ENCODE measurements at regions not wholly inside any gene's neighbourhood (a gene's known extent, or its start where the extent isn't known, plus 50 kb on each side); places are given as distances from the start of the nearest gene placed in this dataset.

- POLR2A ChIA-PET = no interaction called here
- no peak for DNase-seq (ENCODE audit: low read depth, low spot score)
- CTCF ChIA-PET = no interaction called here
- TF ChIP-seq CTCF (IDR thresholded peaks at IDR 0.05; ENCODE audit: insufficient read depth, low read length, missing control alignments) = no peak
- H3K4me3 ChIP-seq (ENCODE audit: low read depth, low read length) = no peak overlapping the region
These were observed 152.6 kb upstream of the GBE1 start for GRCh38 chr3:81913886-81914663.

GRCh38 chr3:81911221-81911620, 149.8 kb upstream of the GBE1 start:
- no peak for TF ChIP-seq CTCF (IDR thresholded peaks at IDR 0.05; ENCODE audit: insufficient read depth, low read length, missing control alignments)
- ChIA-PET POLR2A (no interaction called here), CTCF (interaction anchor here (0.6 to 4.5 kb wide), 11 partner anchors 10 to 244 kb away, joined by 3 to 54 read pairs (median 4); no protein-coding TSS in a partner anchor)
- no peak for DNase-seq (ENCODE audit: low read depth, low spot score)
- H3K4me3 ChIP-seq (ENCODE audit: low read depth, low read length) = no peak overlapping the region

- CTCF ChIA-PET = interaction anchor here (0.8 to 4.5 kb wide), 28 partner anchors 9 to 491 kb away, joined by 3 to 54 read pairs (median 4); no protein-coding TSS in a partner anchor
- DNase-seq (ENCODE audit: low read depth, low spot score) = no peak
- H3K4me3 ChIP-seq (ENCODE audit: low read depth, low read length) = no peak overlapping the region
- POLR2A ChIA-PET = no interaction called here
- peak; percentile 66 for TF ChIP-seq CTCF (IDR thresholded peaks at IDR 0.05; ENCODE audit: insufficient read depth, low read length, missing control alignments)
These were observed 148.9 kb upstream of the GBE1 start for GRCh38 chr3:81910244-81910852.

GRCh38 chr3:81909796-81910195, 148.4 kb upstream of the GBE1 start:
- no peak for DNase-seq (ENCODE audit: low read depth, low spot score)
- TF ChIP-seq CTCF (IDR thresholded peaks at IDR 0.05; ENCODE audit: insufficient read depth, low read length, missing control alignments) = no peak
- CTCF ChIA-PET = interaction anchor here (0.8 to 4.5 kb wide), 23 partner anchors 9 to 491 kb away, joined by 3 to 54 read pairs (median 4); no protein-coding TSS in a partner anchor
- no peak overlapping the region for H3K4me3 ChIP-seq (ENCODE audit: low read depth, low read length)
- POLR2A ChIA-PET = no interaction called here

- DNase-seq (ENCODE audit: low read depth, low spot score) = no peak
- ChIA-PET CTCF (interaction anchor here (1.0 to 4.5 kb wide), 6 partner anchors 8 to 223 kb away, joined by 3 to 54 read pairs (median 13); no protein-coding TSS in a partner anchor), POLR2A (no interaction called here)
- TF ChIP-seq CTCF (IDR thresholded peaks at IDR 0.05; ENCODE audit: insufficient read depth, low read length, missing control alignments) = no peak
- H3K4me3 ChIP-seq (ENCODE audit: low read depth, low read length) = no peak overlapping the region
These were observed 147.1 kb upstream of the GBE1 start for GRCh38 chr3:81908561-81908960.

- ChIA-PET POLR2A (no interaction called here), CTCF (interaction anchor here (2.4 kb wide), 1 partner anchor 12 kb away, joined by 14 read pairs; no protein-coding TSS in a partner anchor)
- no peak for DNase-seq (ENCODE audit: low read depth, low spot score)
- TF ChIP-seq CTCF (IDR thresholded peaks at IDR 0.05; ENCODE audit: insufficient read depth, low read length, missing control alignments) = no peak
- no peak overlapping the region for H3K4me3 ChIP-seq (ENCODE audit: low read depth, low read length)
These were observed 136.9 kb upstream of the GBE1 start for GRCh38 chr3:81898336-81898735.
